A549 (cell line): ENCODE measurements at regions not wholly inside any gene's neighbourhood (a gene's known extent, or its start where the extent isn't known, plus 50 kb on each side); places are given as distances from the start of the nearest gene placed in this dataset.

Source experiments
- CEBPB ChIP-seq, 2 experiments: fragments of >200 bp in 1 of 2; sonication (Bioruptor Twin) in 1 of 2; formaldehyde crosslinking in 1 of 2; IDR thresholded peaks; 2 replicates each; pipeline ENCODE4 v1.6.1; 2012 to 2016
- EHF ChIP-seq: fragments of 250-450 bp; sonication (Bioruptor Pico); IDR thresholded peaks from 2 replicates; pipeline ENCODE4 v1.5.0; 2020; ENCODE audit warnings: mild to moderate bottlenecking
- JUNB ChIP-seq: fragments of >200 bp; sonication (Bioruptor Twin); formaldehyde crosslinking; IDR thresholded peaks from 2 replicates; pipeline ENCODE4 v1.6.1; 2016
- TFCP2L1 ChIP-seq: fragments of 250-450 bp; sonication (Bioruptor Pico); IDR thresholded peaks from 2 replicates; pipeline ENCODE4 v1.5.0; 2021; ENCODE audit warnings: mild to moderate bottlenecking

GRCh38 chr14:100424504-100425428 is 101.6 kb downstream of the SLC25A47 start:
- TF ChIP-seq TFCP2L1 (CRISPR knock-in tag), result no peak
- TF ChIP-seq EHF, result no peak
- TF ChIP-seq JUNB, result no peak
- TF ChIP-seq CEBPB (IDR thresholded peaks at IDR 0.05), result no peak
